GM23338 (cell line): ENCODE measurements at regions not wholly inside any gene's neighbourhood (a gene's known extent, or its start where the extent isn't known, plus 50 kb on each side); places are given as distances from the start of the nearest gene placed in this dataset.

Source experiments
- CREB1 ChIP-seq: fragments of 250-450 bp; sonication (Bioruptor Pico); IDR thresholded peaks from 2 replicates; pipeline ENCODE4 v1.5.0; 2020; ENCODE audit warnings: low read depth, mild to moderate bottlenecking, moderate library complexity
- EZH2 ChIP-seq: fragments of 200-600 bp; sonication (generic); IDR thresholded peaks from one replicate; pipeline ENCODE4 v1.8.0; 2017; ENCODE audit warnings: antibody characterized with exemption, mild to moderate bottlenecking, low read depth; ENCODE audit not compliant: unreplicated experiment
- EZH2phosphoT487 ChIP-seq: fragments of 200-600 bp; sonication (generic); IDR thresholded peaks from one replicate; pipeline ENCODE4 v1.8.1; 2018; ENCODE audit warnings: antibody characterized with exemption; ENCODE audit not compliant: unreplicated experiment
- JUNB ChIP-seq: IDR thresholded peaks from one replicate; pipeline ENCODE4 v1.6.1; 2016; ENCODE audit warnings: antibody characterized with exemption; ENCODE audit not compliant: unreplicated experiment
- NANOG ChIP-seq: IDR thresholded peaks from 2 replicates; pipeline ENCODE4 v1.6.1; 2016; ENCODE audit warnings: antibody characterized with exemption, borderline replicate concordance
- POLR2AphosphoS5 ChIP-seq: IDR thresholded peaks from 2 replicates; pipeline ENCODE4 v1.6.1; 2016; ENCODE audit warnings: antibody characterized with exemption, low read depth
- ZNF114 ChIP-seq: fragments of 250-450 bp; sonication (Bioruptor Pico); IDR thresholded peaks from 2 replicates; pipeline ENCODE4 v1.5.0; 2020; ENCODE audit warnings: mild to moderate bottlenecking, moderate library complexity
- ZNF331 ChIP-seq: fragments of 250-450 bp; sonication (Bioruptor Pico); IDR thresholded peaks from 2 replicates; pipeline ENCODE4 v1.5.0; 2020; ENCODE audit warnings: low read depth, mild to moderate bottlenecking, moderate library complexity
- TF ChIP-seq, protein P1 (sequence below), 2 experiments: fragments of 200-600 bp in 1 of 2; sonication (generic) in 1 of 2; conservative IDR thresholded peaks; 2 replicates each; pipeline versions ENCODE4 v1.5.1 to v1.6.1; 2016 to 2017; ENCODE audit warnings: antibody characterized with exemption in 2 of 2, low read depth in 2 of 2, mild to moderate bottlenecking in 2 of 2, moderate library complexity in 1 of 2
- TF ChIP-seq, protein P2 (sequence below): IDR thresholded peaks from one replicate; pipeline ENCODE4 v1.6.1; 2018; ENCODE audit warnings: antibody characterized with exemption; ENCODE audit not compliant: unreplicated experiment
- TF ChIP-seq, protein P3 (sequence below): IDR thresholded peaks from 2 replicates; pipeline ENCODE4 v1.6.1; 2016; ENCODE audit warnings: antibody characterized with exemption
- TF ChIP-seq, protein P4 (sequence below): fragments of 250-450 bp; sonication (Bioruptor Pico); IDR thresholded peaks from 2 replicates; pipeline ENCODE4 v1.5.0; 2020; ENCODE audit warnings: mild to moderate bottlenecking, moderate library complexity

DNA sequence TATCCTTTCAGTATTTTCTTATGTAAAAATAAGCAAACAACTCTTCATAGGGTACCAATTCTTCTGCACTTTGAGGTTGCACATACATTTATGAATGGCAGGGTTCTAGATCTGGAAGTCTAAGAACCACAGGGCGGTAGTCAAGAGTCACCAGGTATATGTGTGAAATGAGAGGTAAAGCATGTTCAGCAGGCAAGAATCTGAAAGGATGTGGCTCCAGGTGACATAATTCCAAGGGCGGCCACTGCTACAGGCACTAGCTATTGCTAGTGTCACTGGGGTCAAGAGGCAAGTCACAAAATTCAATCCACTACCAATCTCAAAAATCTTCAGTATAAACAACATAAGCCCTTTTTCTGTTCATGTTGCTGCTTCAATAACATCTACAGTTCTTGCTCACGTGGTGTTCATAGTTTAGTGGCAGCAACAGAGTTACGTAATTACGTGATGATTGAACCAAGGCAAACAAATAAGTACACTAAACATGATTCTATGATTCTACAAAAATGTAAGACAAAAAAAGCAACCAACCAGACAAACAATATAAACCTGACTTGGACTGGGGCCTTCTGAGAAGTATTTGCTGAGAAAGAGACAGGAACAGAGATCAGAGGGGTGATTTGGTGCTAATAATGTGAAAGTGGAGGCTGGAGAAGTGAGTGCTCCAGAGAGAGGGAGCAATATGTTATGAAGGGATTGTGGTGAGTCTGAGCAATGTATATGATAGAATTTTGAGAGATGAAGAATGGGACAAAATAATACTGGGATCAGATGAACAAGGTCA, 101.7 kb downstream of the NAA11 start:
- no peak for TF ChIP-seq EZH2
- TF ChIP-seq, protein P1, sequence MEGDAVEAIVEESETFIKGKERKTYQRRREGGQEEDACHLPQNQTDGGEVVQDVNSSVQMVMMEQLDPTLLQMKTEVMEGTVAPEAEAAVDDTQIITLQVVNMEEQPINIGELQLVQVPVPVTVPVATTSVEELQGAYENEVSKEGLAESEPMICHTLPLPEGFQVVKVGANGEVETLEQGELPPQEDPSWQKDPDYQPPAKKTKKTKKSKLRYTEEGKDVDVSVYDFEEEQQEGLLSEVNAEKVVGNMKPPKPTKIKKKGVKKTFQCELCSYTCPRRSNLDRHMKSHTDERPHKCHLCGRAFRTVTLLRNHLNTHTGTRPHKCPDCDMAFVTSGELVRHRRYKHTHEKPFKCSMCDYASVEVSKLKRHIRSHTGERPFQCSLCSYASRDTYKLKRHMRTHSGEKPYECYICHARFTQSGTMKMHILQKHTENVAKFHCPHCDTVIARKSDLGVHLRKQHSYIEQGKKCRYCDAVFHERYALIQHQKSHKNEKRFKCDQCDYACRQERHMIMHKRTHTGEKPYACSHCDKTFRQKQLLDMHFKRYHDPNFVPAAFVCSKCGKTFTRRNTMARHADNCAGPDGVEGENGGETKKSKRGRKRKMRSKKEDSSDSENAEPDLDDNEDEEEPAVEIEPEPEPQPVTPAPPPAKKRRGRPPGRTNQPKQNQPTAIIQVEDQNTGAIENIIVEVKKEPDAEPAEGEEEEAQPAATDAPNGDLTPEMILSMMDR (conservative IDR thresholded peaks at IDR 0.05; ENCODE audit: low read depth in 2 of 2), result no peak
- TF ChIP-seq POLR2AphosphoS5, result no peak
- TF ChIP-seq, protein P2, sequence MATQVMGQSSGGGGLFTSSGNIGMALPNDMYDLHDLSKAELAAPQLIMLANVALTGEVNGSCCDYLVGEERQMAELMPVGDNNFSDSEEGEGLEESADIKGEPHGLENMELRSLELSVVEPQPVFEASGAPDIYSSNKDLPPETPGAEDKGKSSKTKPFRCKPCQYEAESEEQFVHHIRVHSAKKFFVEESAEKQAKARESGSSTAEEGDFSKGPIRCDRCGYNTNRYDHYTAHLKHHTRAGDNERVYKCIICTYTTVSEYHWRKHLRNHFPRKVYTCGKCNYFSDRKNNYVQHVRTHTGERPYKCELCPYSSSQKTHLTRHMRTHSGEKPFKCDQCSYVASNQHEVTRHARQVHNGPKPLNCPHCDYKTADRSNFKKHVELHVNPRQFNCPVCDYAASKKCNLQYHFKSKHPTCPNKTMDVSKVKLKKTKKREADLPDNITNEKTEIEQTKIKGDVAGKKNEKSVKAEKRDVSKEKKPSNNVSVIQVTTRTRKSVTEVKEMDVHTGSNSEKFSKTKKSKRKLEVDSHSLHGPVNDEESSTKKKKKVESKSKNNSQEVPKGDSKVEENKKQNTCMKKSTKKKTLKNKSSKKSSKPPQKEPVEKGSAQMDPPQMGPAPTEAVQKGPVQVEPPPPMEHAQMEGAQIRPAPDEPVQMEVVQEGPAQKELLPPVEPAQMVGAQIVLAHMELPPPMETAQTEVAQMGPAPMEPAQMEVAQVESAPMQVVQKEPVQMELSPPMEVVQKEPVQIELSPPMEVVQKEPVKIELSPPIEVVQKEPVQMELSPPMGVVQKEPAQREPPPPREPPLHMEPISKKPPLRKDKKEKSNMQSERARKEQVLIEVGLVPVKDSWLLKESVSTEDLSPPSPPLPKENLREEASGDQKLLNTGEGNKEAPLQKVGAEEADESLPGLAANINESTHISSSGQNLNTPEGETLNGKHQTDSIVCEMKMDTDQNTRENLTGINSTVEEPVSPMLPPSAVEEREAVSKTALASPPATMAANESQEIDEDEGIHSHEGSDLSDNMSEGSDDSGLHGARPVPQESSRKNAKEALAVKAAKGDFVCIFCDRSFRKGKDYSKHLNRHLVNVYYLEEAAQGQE, result no peak
- TF ChIP-seq, protein P3, sequence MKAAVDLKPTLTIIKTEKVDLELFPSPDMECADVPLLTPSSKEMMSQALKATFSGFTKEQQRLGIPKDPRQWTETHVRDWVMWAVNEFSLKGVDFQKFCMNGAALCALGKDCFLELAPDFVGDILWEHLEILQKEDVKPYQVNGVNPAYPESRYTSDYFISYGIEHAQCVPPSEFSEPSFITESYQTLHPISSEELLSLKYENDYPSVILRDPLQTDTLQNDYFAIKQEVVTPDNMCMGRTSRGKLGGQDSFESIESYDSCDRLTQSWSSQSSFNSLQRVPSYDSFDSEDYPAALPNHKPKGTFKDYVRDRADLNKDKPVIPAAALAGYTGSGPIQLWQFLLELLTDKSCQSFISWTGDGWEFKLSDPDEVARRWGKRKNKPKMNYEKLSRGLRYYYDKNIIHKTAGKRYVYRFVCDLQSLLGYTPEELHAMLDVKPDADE, result no peak
- TF ChIP-seq EZH2phosphoT487, result no peak
- TF ChIP-seq ZNF114 (CRISPR knock-in tag), result no peak
- no peak for TF ChIP-seq ZNF331
- TF ChIP-seq CREB1 (CRISPR knock-in tag), result no peak
- TF ChIP-seq, protein P4, sequence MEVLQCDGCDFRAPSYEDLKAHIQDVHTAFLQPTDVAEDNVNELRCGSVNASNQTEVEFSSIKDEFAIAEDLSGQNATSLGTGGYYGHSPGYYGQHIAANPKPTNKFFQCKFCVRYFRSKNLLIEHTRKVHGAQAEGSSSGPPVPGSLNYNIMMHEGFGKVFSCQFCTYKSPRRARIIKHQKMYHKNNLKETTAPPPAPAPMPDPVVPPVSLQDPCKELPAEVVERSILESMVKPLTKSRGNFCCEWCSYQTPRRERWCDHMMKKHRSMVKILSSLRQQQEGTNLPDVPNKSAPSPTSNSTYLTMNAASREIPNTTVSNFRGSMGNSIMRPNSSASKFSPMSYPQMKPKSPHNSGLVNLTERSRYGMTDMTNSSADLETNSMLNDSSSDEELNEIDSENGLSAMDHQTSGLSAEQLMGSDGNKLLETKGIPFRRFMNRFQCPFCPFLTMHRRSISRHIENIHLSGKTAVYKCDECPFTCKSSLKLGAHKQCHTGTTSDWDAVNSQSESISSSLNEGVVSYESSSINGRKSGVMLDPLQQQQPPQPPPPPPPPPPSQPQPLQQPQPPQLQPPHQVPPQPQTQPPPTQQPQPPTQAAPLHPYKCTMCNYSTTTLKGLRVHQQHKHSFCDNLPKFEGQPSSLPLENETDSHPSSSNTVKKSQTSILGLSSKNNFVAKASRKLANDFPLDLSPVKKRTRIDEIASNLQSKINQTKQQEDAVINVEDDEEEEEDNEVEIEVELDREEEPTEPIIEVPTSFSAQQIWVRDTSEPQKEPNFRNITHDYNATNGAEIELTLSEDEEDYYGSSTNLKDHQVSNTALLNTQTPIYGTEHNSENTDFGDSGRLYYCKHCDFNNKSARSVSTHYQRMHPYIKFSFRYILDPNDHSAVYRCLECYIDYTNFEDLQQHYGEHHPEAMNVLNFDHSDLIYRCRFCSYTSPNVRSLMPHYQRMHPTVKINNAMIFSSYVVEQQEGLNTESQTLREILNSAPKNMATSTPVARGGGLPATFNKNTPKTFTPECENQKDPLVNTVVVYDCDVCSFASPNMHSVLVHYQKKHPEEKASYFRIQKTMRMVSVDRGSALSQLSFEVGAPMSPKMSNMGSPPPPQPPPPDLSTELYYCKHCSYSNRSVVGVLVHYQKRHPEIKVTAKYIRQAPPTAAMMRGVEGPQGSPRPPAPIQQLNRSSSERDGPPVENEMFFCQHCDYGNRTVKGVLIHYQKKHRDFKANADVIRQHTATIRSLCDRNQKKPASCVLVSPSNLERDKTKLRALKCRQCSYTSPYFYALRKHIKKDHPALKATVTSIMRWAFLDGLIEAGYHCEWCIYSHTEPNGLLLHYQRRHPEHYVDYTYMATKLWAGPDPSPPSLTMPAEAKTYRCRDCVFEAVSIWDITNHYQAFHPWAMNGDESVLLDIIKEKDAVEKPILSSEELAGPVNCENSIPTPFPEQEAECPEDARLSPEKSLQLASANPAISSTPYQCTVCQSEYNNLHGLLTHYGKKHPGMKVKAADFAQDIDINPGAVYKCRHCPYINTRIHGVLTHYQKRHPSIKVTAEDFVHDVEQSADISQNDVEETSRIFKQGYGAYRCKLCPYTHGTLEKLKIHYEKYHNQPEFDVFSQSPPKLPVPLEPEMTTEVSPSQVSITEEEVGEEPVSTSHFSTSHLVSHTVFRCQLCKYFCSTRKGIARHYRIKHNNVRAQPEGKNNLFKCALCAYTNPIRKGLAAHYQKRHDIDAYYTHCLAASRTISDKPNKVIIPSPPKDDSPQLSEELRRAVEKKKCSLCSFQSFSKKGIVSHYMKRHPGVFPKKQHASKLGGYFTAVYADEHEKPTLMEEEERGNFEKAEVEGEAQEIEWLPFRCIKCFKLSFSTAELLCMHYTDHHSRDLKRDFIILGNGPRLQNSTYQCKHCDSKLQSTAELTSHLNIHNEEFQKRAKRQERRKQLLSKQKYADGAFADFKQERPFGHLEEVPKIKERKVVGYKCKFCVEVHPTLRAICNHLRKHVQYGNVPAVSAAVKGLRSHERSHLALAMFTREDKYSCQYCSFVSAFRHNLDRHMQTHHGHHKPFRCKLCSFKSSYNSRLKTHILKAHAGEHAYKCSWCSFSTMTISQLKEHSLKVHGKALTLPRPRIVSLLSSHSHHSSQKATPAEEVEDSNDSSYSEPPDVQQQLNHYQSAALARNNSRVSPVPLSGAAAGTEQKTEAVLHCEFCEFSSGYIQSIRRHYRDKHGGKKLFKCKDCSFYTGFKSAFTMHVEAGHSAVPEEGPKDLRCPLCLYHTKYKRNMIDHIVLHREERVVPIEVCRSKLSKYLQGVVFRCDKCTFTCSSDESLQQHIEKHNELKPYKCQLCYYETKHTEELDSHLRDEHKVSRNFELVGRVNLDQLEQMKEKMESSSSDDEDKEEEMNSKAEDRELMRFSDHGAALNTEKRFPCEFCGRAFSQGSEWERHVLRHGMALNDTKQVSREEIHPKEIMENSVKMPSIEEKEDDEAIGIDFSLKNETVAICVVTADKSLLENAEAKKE (CRISPR knock-in tag), result no peak
- TF ChIP-seq NANOG, result no peak
- no peak for TF ChIP-seq JUNB
